HepG2 (cell line): ENCODE measurements at regions not wholly inside any gene's neighbourhood (a gene's known extent, or its start where the extent isn't known, plus 50 kb on each side); places are given as distances from the start of the nearest gene placed in this dataset.

ENCODE experiments used
- ATAC-seq: fragments of 200-7000 bp; cut with Tn5 transposase; 3 replicates; pipeline ENCODE4 v1.9.1; 2020; ENCODE audit warnings: mild to moderate bottlenecking, moderate library complexity
- BruUV-seq: library from RNA; stranded (reverse); fragments of 400-500 nt; replicated peaks from 2 replicates; lab custom pipeline; 2021; lab: Mats Ljungman, UMichigan
- CTCF ChIA-PET: fragments of 300-600 bp; formaldehyde crosslinking; extraction: SDS; loops from one replicate; lab custom pipeline; 2021; ENCODE audit warnings: low total read pairs, inconsistent platforms, low intra/inter-chr PET ratio; lab: Yijun Ruan, JAX
- POLR2A ChIA-PET: fragments of 350-600 bp; sonication (Branson Sonifier 250); formaldehyde crosslinking; loops from one replicate; lab custom pipeline; 2020; ENCODE audit warnings: antibody characterized with exemption, inconsistent platforms; lab: Yijun Ruan, JAX
- DNase-seq: peaks from one replicate; pipeline ENCODE4 v3.0.0-alpha.2; 2015; ENCODE audit warnings: low spot score
- FAIRE-seq: peaks from 3 replicates; lab custom pipeline; 2011; peaks lifted over from hg19 to GRCh38; lab: Jason Lieb, UNC
- H2AFZ ChIP-seq: one replicate; pipeline ENCODE4 v1.6.1; 2011; ENCODE audit warnings: low read length, inconsistent platforms
- H3K27ac ChIP-seq: fragments of 300-600 bp; 3 replicates; pipeline ENCODE4 v1.8.0; 2011; ENCODE audit warnings: mixed run types, mild to moderate bottlenecking, mixed read lengths, low read length, inconsistent platforms; ENCODE audit not compliant: insufficient read depth; ENCODE audit errors: extremely low read length
- H3K27me3 ChIP-seq, 2 experiments: fragments of 200-600 bp in 1 of 2; 2 replicates in 1 of 2; 3 replicates in 1 of 2; pipeline versions ENCODE4 v1.6.0 to v1.8.0; 2011; ENCODE audit warnings: low read length in 2 of 2, mild to moderate bottlenecking in 2 of 2, moderate library complexity in 2 of 2, inconsistent platforms in 1 of 2; ENCODE audit not compliant: insufficient read depth in 2 of 2, control insufficient read depth in 1 of 2
- H3K36me3 ChIP-seq, 2 experiments: fragments of 200-600 bp in 1 of 2; replicated peaks in 1 of 2; 2 replicates in 1 of 2; 3 replicates in 1 of 2; pipeline versions ENCODE4 v1.5.1 to v1.8.0; 2011; ENCODE audit warnings: low read length in 2 of 2, inconsistent platforms in 1 of 2; ENCODE audit not compliant: insufficient read depth in 2 of 2, control insufficient read depth in 1 of 2
- H3K4me1 ChIP-seq: 2 replicates; pipeline ENCODE4 v1.5.1; 2012; ENCODE audit warnings: low read length, inconsistent platforms; ENCODE audit not compliant: insufficient read depth
- H3K4me2 ChIP-seq: 2 replicates; pipeline ENCODE4 v1.6.0; 2011; ENCODE audit warnings: low read depth, low read length, inconsistent platforms
- H3K4me3 ChIP-seq, 3 experiments: fragments of 200-600 bp in 1 of 3; sonication (generic), shearing (Covaris generic) in 1 of 3; replicated peaks in 1 of 3; 2 replicates each; pipeline ENCODE4 v1.5.1; 2011 to 2016; ENCODE audit warnings: low read length in 3 of 3, inconsistent platforms in 2 of 3, low read depth in 2 of 3, mild to moderate bottlenecking in 2 of 3, control low read depth in 1 of 3, mixed read lengths in 1 of 3; ENCODE audit not compliant: insufficient read depth in 1 of 3
- H3K79me2 ChIP-seq: one replicate; pipeline ENCODE4 v1.6.1; 2011; ENCODE audit warnings: low read length, inconsistent platforms; ENCODE audit not compliant: insufficient read depth
- H3K9ac ChIP-seq: 2 replicates; pipeline ENCODE4 v1.6.0; 2011; ENCODE audit warnings: mild to moderate bottlenecking, low read depth, low read length, inconsistent platforms; ENCODE audit not compliant: insufficient read depth
- H3K9me3 ChIP-seq: 2 replicates; pipeline ENCODE4 v1.5.1; 2012; ENCODE audit warnings: mild to moderate bottlenecking, low read length
- H4K20me1 ChIP-seq: 2 replicates; pipeline ENCODE4 v1.6.0; 2011; ENCODE audit warnings: inconsistent platforms, mild to moderate bottlenecking, low read length, moderate library complexity; ENCODE audit not compliant: insufficient read depth
- CCDC6 ChIP-seq: sonication (generic); formaldehyde crosslinking; IDR thresholded peaks from 2 replicates; pipeline ENCODE4 v1.8.1; 2022; ENCODE audit warnings: mild to moderate bottlenecking, missing genetic modification reagents, moderate library complexity
- DNMT3B ChIP-seq: conservative IDR thresholded peaks from 2 replicates; pipeline ENCODE4 v1.6.1; 2016; ENCODE audit warnings: missing biosample characterization, control low read depth
- MAFG ChIP-seq: sonication (generic); formaldehyde crosslinking; IDR thresholded peaks from 2 replicates; pipeline ENCODE4 v1.5.1; 2020; ENCODE audit warnings: mild to moderate bottlenecking, missing genetic modification reagents
- MED8 ChIP-seq: sonication (generic); formaldehyde crosslinking; IDR thresholded peaks from 2 replicates; pipeline ENCODE4 v1.8.1; 2023; ENCODE audit warnings: mild to moderate bottlenecking, missing genetic modification reagents; ENCODE audit not compliant: insufficient replicate concordance
- RFX3 ChIP-seq: IDR thresholded peaks from 2 replicates; pipeline ENCODE4 v1.6.1; 2016; ENCODE audit warnings: missing biosample characterization, missing genetic modification reagents
- TFAP4 ChIP-seq: sonication (generic); IDR thresholded peaks from 2 replicates; pipeline ENCODE4 v1.6.1; 2016; ENCODE audit warnings: low read depth, borderline replicate concordance
- WIZ ChIP-seq: sonication (generic); formaldehyde crosslinking; IDR thresholded peaks from 2 replicates; pipeline ENCODE4 v1.5.1; 2020; ENCODE audit warnings: mild to moderate bottlenecking, missing genetic modification reagents
- ZBED4 ChIP-seq: sonication (generic); formaldehyde crosslinking; IDR thresholded peaks from 2 replicates; pipeline ENCODE4 v1.4.0; 2020; ENCODE audit warnings: missing genetic modification reagents, borderline replicate concordance
- ZNF383 ChIP-seq: sonication (generic); formaldehyde crosslinking; IDR thresholded peaks from 2 replicates; pipeline ENCODE4 v1.4.0; 2020; ENCODE audit warnings: missing genetic modification reagents, mild to moderate bottlenecking, borderline replicate concordance
- ZNF549 ChIP-seq: sonication (generic); formaldehyde crosslinking; IDR thresholded peaks from 2 replicates; pipeline ENCODE4 v1.5.0; 2020; ENCODE audit warnings: missing genetic modification reagents
- WGBS: methylation state at CpG from one replicate; pipeline ENCODE4 v1.1.6; 2017; ENCODE audit warnings: low lambda C conversion rate; 5-methylcytosine and 5-hydroxymethylcytosine counted together
- in situ Hi-C: cut with HindIII; loops from 2 replicates; pipeline ENCODE4 v1.10.0; 2017; ENCODE audit warnings: low pct_unique_long_range_greater_than_20kb; ENCODE audit not compliant: extremely low pct_ligation_motif_present
- intact Hi-C: fragments of 100-400 bp; cut with micrococcal nuclease; formaldehyde crosslinking; loops from one replicate; pipeline ENCODE4 v1.10.0; 2022; ENCODE audit not compliant: unreplicated experiment
- TF ChIP-seq, protein P1 (sequence below): sonication (generic); formaldehyde crosslinking; conservative IDR thresholded peaks from 2 replicates; pipeline ENCODE4 v1.4.0; 2020; ENCODE audit warnings: mild to moderate bottlenecking, missing genetic modification reagents, moderate library complexity
- TF ChIP-seq, protein P2 (sequence below): sonication (generic); formaldehyde crosslinking; IDR thresholded peaks from 2 replicates; pipeline ENCODE4 v1.4.0; 2020; ENCODE audit warnings: missing genetic modification reagents, borderline replicate concordance

GRCh38 chr5:25614466-25614865, 969.7 kb upstream of the CDH10 start:
- Histone ChIP-seq H3K79me2 (no peaks in the 10 kb centered on the region), H3K36me3 (no peaks in the 10 kb centered on the region), H3K9me3 (peaks cover 47% of the 10 kb centered on the region), H3K4me3 (no peak overlapping the region), H3K27me3 (no peaks in the 10 kb centered on the region), H4K20me1 (no peaks in the 10 kb centered on the region), H3K4me2 (no peak overlapping the region), H3K9ac (no peak overlapping the region), H3K27ac (no peak overlapping the region), H2AFZ (no peak overlapping the region), H3K4me1 (no peaks in the 10 kb centered on the region)
- FAIRE-seq (no peak), ATAC-seq (no peak), DNase-seq (no peak)
- intact Hi-C loops: no loop called here
- in situ Hi-C loops: no loop called here
- WGBS: no CpG with 5 or more reads among the region's 22 CpGs
- CTCF ChIA-PET: no interaction called here
- POLR2A ChIA-PET: no interaction called here
- no TSS peak for BruUV-seq
- TF ChIP-seq, protein P1, sequence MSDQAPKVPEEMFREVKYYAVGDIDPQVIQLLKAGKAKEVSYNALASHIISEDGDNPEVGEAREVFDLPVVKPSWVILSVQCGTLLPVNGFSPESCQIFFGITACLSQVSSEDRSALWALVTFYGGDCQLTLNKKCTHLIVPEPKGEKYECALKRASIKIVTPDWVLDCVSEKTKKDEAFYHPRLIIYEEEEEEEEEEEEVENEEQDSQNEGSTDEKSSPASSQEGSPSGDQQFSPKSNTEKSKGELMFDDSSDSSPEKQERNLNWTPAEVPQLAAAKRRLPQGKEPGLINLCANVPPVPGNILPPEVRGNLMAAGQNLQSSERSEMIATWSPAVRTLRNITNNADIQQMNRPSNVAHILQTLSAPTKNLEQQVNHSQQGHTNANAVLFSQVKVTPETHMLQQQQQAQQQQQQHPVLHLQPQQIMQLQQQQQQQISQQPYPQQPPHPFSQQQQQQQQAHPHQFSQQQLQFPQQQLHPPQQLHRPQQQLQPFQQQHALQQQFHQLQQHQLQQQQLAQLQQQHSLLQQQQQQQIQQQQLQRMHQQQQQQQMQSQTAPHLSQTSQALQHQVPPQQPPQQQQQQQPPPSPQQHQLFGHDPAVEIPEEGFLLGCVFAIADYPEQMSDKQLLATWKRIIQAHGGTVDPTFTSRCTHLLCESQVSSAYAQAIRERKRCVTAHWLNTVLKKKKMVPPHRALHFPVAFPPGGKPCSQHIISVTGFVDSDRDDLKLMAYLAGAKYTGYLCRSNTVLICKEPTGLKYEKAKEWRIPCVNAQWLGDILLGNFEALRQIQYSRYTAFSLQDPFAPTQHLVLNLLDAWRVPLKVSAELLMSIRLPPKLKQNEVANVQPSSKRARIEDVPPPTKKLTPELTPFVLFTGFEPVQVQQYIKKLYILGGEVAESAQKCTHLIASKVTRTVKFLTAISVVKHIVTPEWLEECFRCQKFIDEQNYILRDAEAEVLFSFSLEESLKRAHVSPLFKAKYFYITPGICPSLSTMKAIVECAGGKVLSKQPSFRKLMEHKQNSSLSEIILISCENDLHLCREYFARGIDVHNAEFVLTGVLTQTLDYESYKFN (CRISPR knock-in tag): no peak
- TF ChIP-seq, protein P2, sequence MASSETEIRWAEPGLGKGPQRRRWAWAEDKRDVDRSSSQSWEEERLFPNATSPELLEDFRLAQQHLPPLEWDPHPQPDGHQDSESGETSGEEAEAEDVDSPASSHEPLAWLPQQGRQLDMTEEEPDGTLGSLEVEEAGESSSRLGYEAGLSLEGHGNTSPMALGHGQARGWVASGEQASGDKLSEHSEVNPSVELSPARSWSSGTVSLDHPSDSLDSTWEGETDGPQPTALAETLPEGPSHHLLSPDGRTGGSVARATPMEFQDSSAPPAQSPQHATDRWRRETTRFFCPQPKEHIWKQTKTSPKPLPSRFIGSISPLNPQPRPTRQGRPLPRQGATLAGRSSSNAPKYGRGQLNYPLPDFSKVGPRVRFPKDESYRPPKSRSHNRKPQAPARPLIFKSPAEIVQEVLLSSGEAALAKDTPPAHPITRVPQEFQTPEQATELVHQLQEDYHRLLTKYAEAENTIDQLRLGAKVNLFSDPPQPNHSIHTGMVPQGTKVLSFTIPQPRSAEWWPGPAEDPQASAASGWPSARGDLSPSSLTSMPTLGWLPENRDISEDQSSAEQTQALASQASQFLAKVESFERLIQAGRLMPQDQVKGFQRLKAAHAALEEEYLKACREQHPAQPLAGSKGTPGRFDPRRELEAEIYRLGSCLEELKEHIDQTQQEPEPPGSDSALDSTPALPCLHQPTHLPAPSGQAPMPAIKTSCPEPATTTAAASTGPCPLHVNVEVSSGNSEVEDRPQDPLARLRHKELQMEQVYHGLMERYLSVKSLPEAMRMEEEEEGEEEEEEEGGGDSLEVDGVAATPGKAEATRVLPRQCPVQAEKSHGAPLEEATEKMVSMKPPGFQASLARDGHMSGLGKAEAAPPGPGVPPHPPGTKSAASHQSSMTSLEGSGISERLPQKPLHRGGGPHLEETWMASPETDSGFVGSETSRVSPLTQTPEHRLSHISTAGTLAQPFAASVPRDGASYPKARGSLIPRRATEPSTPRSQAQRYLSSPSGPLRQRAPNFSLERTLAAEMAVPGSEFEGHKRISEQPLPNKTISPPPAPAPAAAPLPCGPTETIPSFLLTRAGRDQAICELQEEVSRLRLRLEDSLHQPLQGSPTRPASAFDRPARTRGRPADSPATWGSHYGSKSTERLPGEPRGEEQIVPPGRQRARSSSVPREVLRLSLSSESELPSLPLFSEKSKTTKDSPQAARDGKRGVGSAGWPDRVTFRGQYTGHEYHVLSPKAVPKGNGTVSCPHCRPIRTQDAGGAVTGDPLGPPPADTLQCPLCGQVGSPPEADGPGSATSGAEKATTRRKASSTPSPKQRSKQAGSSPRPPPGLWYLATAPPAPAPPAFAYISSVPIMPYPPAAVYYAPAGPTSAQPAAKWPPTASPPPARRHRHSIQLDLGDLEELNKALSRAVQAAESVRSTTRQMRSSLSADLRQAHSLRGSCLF: no peak
- TF ChIP-seq TFAP4: no peak
- no peak for TF ChIP-seq RFX3 (CRISPR knock-in tag)
- TF ChIP-seq CCDC6 (CRISPR knock-in tag): no peak
- no peak for TF ChIP-seq ZNF383 (CRISPR knock-in tag)
- TF ChIP-seq DNMT3B (CRISPR knock-in tag): no peak
- TF ChIP-seq MAFG (CRISPR knock-in tag): no peak
- no peak for TF ChIP-seq WIZ (CRISPR knock-in tag)
- TF ChIP-seq ZBED4 (CRISPR knock-in tag): no peak
- TF ChIP-seq ZNF549 (CRISPR knock-in tag): no peak
- TF ChIP-seq MED8 (CRISPR knock-in tag): no peak
